HEK293T (cell line): ENCODE measurements at regions not wholly inside any gene's neighbourhood (a gene's known extent, or its start where the extent isn't known, plus 50 kb on each side); places are given as distances from the start of the nearest gene placed in this dataset.
"Not testable (repeated sequence)": the region's sequence is repeated elsewhere in the genome, so short reads cannot be mapped to it uniquely, and the experiment has no call there.

Experiments
- CTCF ChIA-PET: fragments of 350-600 bp; formaldehyde crosslinking; extraction: SDS; loops from one replicate; lab custom pipeline; 2021; ENCODE audit warnings: antibody characterized with exemption, inconsistent platforms; lab: Yijun Ruan, JAX
- POLR2A ChIA-PET: fragments of 350-600 bp; formaldehyde crosslinking; extraction: SDS; loops from one replicate; lab custom pipeline; 2020; ENCODE audit warnings: antibody characterized with exemption, inconsistent platforms; lab: Yijun Ruan, JAX
- DNase-seq: peaks from one replicate; pipeline ENCODE4 v3.0.0; 2012; ENCODE audit warnings: mixed read lengths; ENCODE audit errors: extremely low spot score
- ARNT ChIP-seq: fragments of 450-650 bp; IDR thresholded peaks from 2 replicates; pipeline ENCODE4 v1.6.1; 2017; ENCODE audit warnings: mild to moderate bottlenecking
- BHLHE40 ChIP-seq: fragments of 450-650 bp; IDR thresholded peaks from 2 replicates; pipeline ENCODE4 v1.6.1; 2016; ENCODE audit warnings: mild to moderate bottlenecking, moderate library complexity, borderline replicate concordance
- CTBP1 ChIP-seq: fragments of 450-650 bp; IDR thresholded peaks from 2 replicates; pipeline ENCODE4 v1.6.1; 2016; ENCODE audit warnings: borderline replicate concordance
- ELF4 ChIP-seq: fragments of 450-650 bp; IDR thresholded peaks from 2 replicates; pipeline ENCODE4 v1.6.1; 2017; ENCODE audit warnings: antibody characterized with exemption
- FOXA1 ChIP-seq: fragments of 450-650 bp; IDR thresholded peaks from 2 replicates; pipeline ENCODE4 v1.6.1; 2016; ENCODE audit warnings: mild to moderate bottlenecking
- FOXK2 ChIP-seq: fragments of 450-650 bp; IDR thresholded peaks from 2 replicates; pipeline ENCODE4 v1.6.1; 2016; ENCODE audit warnings: mild to moderate bottlenecking
- FOXM1 ChIP-seq: fragments of 450-650 bp; IDR thresholded peaks from 2 replicates; pipeline ENCODE4 v1.6.1; 2017; ENCODE audit warnings: mild to moderate bottlenecking, borderline replicate concordance
- HDGF ChIP-seq: fragments of 450-650 bp; IDR thresholded peaks from 2 replicates; pipeline ENCODE4 v1.6.1; 2017; ENCODE audit warnings: antibody characterized with exemption, borderline replicate concordance
- L3MBTL2 ChIP-seq: fragments of 450-650 bp; conservative IDR thresholded peaks from 2 replicates; pipeline ENCODE4 v1.6.1; 2016; ENCODE audit warnings: mild to moderate bottlenecking
- LEF1 ChIP-seq: fragments of 450-650 bp; IDR thresholded peaks from 2 replicates; pipeline ENCODE4 v1.6.1; 2017; ENCODE audit warnings: mild to moderate bottlenecking, borderline replicate concordance
- NFRKB ChIP-seq: fragments of 450-650 bp; IDR thresholded peaks from 2 replicates; pipeline ENCODE4 v1.6.1; 2016; ENCODE audit warnings: mild to moderate bottlenecking, moderate library complexity
- SP1 ChIP-seq: fragments of 450-650 bp; IDR thresholded peaks from 2 replicates; pipeline ENCODE4 v1.6.1; 2017
- SUZ12 ChIP-seq: fragments of 450-650 bp; IDR thresholded peaks from 2 replicates; pipeline ENCODE4 v1.6.1; 2016; ENCODE audit warnings: mild to moderate bottlenecking
- TARDBP ChIP-seq: fragments of 450-650 bp; IDR thresholded peaks from 2 replicates; pipeline ENCODE4 v1.6.1; 2016
- ZNF384 ChIP-seq: fragments of 450-650 bp; IDR thresholded peaks from 2 replicates; pipeline ENCODE4 v1.6.1; 2016
- TF ChIP-seq, protein P1 (sequence below): fragments of 450-650 bp; IDR thresholded peaks from 2 replicates; pipeline ENCODE4 v1.6.1; 2016

GRCh38 chr2:195442458-195443175 lies 214.4 kb upstream of the SLC39A10 start:
- ChIA-PET POLR2A (no interaction called here), CTCF (no interaction called here)
- TF ChIP-seq ELF4 (no peak), FOXK2 (no peak), LEF1 (no peak), ZNF384 (no peak), ARNT (no peak), TARDBP (no peak), FOXA1 (no peak), FOXM1 (no peak)
- TF ChIP-seq, protein P1, sequence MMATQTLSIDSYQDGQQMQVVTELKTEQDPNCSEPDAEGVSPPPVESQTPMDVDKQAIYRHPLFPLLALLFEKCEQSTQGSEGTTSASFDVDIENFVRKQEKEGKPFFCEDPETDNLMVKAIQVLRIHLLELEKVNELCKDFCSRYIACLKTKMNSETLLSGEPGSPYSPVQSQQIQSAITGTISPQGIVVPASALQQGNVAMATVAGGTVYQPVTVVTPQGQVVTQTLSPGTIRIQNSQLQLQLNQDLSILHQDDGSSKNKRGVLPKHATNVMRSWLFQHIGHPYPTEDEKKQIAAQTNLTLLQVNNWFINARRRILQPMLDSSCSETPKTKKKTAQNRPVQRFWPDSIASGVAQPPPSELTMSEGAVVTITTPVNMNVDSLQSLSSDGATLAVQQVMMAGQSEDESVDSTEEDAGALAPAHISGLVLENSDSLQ = no peak
- no peak for DNase-seq

DNA sequence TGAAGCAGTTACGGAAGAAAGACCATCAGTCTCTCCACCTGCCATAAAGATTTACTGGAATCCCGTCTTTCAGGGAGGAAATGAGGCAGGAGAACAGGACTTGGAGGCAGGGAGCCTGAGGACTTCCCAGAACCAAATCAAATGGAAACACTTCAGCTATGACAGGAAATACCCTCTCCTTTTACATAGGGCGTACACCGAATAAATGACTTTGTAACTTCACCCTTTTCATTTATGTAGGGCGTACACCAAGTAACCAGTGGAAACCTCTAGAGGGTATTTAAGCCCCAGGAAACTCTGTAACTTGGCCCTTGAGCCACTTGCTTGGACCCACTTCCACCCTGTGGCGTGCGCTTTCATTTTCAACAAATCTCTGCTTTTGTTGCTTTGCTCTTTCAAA lies 218.3 kb upstream of the SLC39A10 start:
- POLR2A ChIA-PET = no interaction called here
- no peak for DNase-seq
- TF ChIP-seq SUZ12 (no peak), TARDBP (no peak), L3MBTL2 (no peak), NFRKB (no peak), FOXK2 (no peak), FOXA1 (no peak), FOXM1 (no peak), HDGF (no peak), BHLHE40 (no peak), ELF4 (no peak)
- TF ChIP-seq, protein P1 = no peak
- CTCF ChIA-PET = no interaction called here

GRCh38 chr2:195437521-195437920 lies 219.5 kb upstream of the SLC39A10 start:
- ChIA-PET POLR2A (no interaction called here), CTCF (no interaction called here)
- TF ChIP-seq L3MBTL2 (no peak), ARNT (no peak), HDGF (no peak), ELF4 (no peak), FOXA1 (no peak), FOXM1 (no peak), CTBP1 (no peak), TARDBP (no peak)
- TF ChIP-seq, protein P1 = no peak
- no peak for DNase-seq

DNA sequence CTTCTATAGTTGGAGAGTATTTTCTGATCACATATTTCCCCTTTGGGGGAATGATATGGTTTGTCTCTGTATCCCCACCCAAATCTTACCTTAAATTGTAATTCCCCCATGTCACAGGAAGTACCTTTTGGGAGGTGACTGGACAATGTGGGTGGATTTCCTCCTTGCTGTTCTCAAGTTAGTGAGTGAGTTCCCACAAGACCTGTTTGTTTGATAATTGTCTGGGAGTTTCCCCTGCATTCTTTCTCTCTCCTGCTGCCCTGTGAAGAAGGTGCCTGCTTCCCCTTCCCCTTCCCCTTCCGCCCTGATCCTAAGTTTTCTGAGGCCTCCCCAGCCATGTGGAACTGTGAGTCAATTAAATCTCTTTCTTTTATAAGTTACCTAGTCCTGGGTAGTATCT lies 222.7 kb upstream of the SLC39A10 start:
- DNase-seq = no peak
- POLR2A ChIA-PET = no interaction called here
- CTCF ChIA-PET = no interaction called here
- TF ChIP-seq ZNF384 (no peak), L3MBTL2 (no peak), CTBP1 (no peak), TARDBP (no peak)

DNA sequence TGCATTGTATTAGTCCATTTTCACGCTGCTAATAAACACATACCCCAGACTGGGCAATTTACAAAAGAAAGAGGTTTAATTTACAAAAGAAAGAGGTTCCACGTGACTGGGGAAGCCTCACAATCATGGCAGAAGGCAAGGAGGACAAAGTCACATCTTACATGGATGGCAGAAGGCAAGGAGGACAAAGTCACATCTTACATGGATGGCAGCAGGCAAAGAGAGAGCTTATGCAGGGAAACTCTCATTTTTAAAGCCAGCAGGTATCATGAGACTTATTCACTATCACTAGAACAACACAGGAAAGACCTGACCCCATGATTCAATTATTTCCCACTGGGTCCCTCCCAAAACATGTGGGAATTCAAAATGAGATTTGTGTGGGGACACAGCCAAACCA lies 223.3 kb upstream of the SLC39A10 start:
- DNase-seq, CTCF ChIA-PET, POLR2A ChIA-PET: not testable (repeated sequence)

- DNase-seq = no peak
- no peak for TF ChIP-seq ARNT
- TF ChIP-seq ELF4 = no peak
- TF ChIP-seq SUZ12 = no peak
- TF ChIP-seq TARDBP = no peak
- no peak for TF ChIP-seq FOXA1
- TF ChIP-seq FOXM1 = no peak
- TF ChIP-seq LEF1 = no peak
- ChIA-PET POLR2A (no interaction called here), CTCF (no interaction called here)
Measured at GRCh38 chr2:195428673-195429072, 228.4 kb upstream of the SLC39A10 start.

DNA sequence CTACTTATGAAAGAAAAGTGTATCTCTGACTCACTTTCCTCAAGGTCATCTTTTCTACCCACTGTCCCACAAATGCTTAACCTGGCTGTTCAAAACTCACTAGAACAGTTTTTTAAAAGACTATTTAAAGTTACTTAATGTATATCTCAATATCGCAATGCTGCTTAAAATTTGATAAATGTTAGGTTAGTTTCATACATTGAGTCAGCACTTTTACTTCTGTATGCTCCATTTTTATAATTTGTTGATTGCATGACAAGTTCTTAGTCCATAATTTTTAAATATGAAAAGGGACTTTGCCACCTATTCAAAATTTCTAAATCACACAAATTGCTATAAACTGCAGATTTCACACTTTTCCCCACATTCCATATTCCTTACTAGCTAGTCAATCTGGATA lies 231.7 kb upstream of the SLC39A10 start:
- CTCF ChIA-PET = no interaction called here
- POLR2A ChIA-PET = no interaction called here
- TF ChIP-seq BHLHE40 = no peak
- TF ChIP-seq CTBP1 = no peak
- no peak for TF ChIP-seq SUZ12
- TF ChIP-seq ELF4 = no peak
- no peak for TF ChIP-seq FOXK2
- no peak for TF ChIP-seq NFRKB
- no peak for TF ChIP-seq HDGF
- no peak for TF ChIP-seq SP1
- TF ChIP-seq, protein P1 = no peak
- TF ChIP-seq ZNF384 = no peak
- no peak for TF ChIP-seq FOXA1
- TF ChIP-seq L3MBTL2 = no peak
- no peak for TF ChIP-seq FOXM1
- no peak for TF ChIP-seq TARDBP
- no peak for TF ChIP-seq ARNT
- TF ChIP-seq LEF1 = no peak
- no peak for DNase-seq
